SK-N-SH treated with all-trans-retinoic acid at 6 μM for 48 hours (cell line): ENCODE measurements at regions not wholly inside any gene's neighbourhood (a gene's known extent, or its start where the extent isn't known, plus 50 kb on each side); places are given as distances from the start of the nearest gene placed in this dataset.

Experiments
- TOX ChIP-seq: fragments of 250-450 bp; sonication (Bioruptor Pico); IDR thresholded peaks from 2 replicates; pipeline ENCODE4 v1.8.0; 2021; ENCODE audit warnings: mild to moderate bottlenecking, moderate library complexity, borderline replicate concordance
- ZNF70 ChIP-seq: fragments of 450-650 bp; formaldehyde crosslinking; IDR thresholded peaks from 2 replicates; pipeline ENCODE4 v1.5.0; 2020; ENCODE audit warnings: mild to moderate bottlenecking, moderate library complexity
- TF ChIP-seq, protein P1 (sequence below): fragments of 250-450 bp; sonication (Bioruptor Pico); IDR thresholded peaks from 2 replicates; pipeline ENCODE4 v1.8.0; 2020; ENCODE audit warnings: mild to moderate bottlenecking, moderate library complexity, borderline replicate concordance

GRCh38 chr2:142596334-142597088 lies 281.0 kb upstream of the KYNU start:
- TF ChIP-seq, protein P1, sequence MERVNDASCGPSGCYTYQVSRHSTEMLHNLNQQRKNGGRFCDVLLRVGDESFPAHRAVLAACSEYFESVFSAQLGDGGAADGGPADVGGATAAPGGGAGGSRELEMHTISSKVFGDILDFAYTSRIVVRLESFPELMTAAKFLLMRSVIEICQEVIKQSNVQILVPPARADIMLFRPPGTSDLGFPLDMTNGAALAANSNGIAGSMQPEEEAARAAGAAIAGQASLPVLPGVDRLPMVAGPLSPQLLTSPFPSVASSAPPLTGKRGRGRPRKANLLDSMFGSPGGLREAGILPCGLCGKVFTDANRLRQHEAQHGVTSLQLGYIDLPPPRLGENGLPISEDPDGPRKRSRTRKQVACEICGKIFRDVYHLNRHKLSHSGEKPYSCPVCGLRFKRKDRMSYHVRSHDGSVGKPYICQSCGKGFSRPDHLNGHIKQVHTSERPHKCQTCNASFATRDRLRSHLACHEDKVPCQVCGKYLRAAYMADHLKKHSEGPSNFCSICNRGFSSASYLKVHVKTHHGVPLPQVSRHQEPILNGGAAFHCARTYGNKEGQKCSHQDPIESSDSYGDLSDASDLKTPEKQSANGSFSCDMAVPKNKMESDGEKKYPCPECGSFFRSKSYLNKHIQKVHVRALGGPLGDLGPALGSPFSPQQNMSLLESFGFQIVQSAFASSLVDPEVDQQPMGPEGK (CRISPR knock-in tag), result no peak
- TF ChIP-seq TOX, result no peak
- no peak for TF ChIP-seq ZNF70 (CRISPR knock-in tag)
